Brain microvascular endothelial cell (primary cell): ENCODE measurements at regions not wholly inside any gene's neighbourhood (a gene's known extent, or its start where the extent isn't known, plus 50 kb on each side); places are given as distances from the start of the nearest gene placed in this dataset.

Experiments used
- DNase-seq: peaks from one replicate; pipeline ENCODE4 v3.0.0-alpha.2; 2020
- H3K27ac ChIP-seq: fragments of 250-450 bp; sonication (Bioruptor Pico); 2 replicates; pipeline ENCODE4 v1.5.1; 2020; ENCODE audit warnings: mild to moderate bottlenecking, moderate library complexity
- H3K27me3 ChIP-seq: fragments of 250-450 bp; sonication (Bioruptor Pico); replicated peaks from 2 replicates; pipeline ENCODE4 v1.5.1; 2020; ENCODE audit warnings: mild to moderate bottlenecking
- H3K36me3 ChIP-seq: fragments of 250-450 bp; sonication (Bioruptor Pico); replicated peaks from 2 replicates; pipeline ENCODE4 v1.5.1; 2020; ENCODE audit warnings: mild to moderate bottlenecking
- H3K4me3 ChIP-seq: 2 replicates; pipeline ENCODE4 v1.5.1; 2011; ENCODE audit warnings: low read depth, mild to moderate bottlenecking, control low read depth, low read length, moderate library complexity
- in situ Hi-C: cut with HindIII; loops from 2 replicates; pipeline ENCODE4 v1.10.0; 2017; ENCODE audit warnings: low sequenced_read_pairs, low pct_ligation_motif_present
- TF ChIP-seq, protein P1 (sequence below): IDR thresholded peaks from 2 replicates; pipeline ENCODE4 v1.5.1; 2011; ENCODE audit warnings: low read depth, mild to moderate bottlenecking, moderate library complexity, low read length, control low read depth, inconsistent platforms; ENCODE audit errors: missing control alignments

DNA sequence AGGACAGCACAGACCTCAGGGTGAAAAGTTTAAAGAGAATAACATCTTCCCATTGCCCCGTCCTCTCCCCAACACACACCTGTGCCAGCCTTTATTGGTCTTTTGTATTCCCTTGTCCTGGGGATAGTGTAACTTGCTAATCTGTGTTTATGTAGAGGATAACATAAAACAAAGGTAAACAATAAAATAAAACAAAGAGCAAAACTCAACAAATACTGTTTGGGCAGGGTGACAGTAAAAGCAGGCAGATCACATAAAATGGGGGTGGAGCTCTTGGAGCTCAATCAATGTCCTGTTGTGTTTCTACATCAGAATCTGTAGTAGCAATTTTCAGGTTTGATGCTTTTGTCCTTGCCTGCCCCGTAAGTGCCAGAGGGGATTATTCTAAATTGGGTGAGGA is 1939.7 kb downstream of the TP53TG3F start:
- TF ChIP-seq, protein P1, sequence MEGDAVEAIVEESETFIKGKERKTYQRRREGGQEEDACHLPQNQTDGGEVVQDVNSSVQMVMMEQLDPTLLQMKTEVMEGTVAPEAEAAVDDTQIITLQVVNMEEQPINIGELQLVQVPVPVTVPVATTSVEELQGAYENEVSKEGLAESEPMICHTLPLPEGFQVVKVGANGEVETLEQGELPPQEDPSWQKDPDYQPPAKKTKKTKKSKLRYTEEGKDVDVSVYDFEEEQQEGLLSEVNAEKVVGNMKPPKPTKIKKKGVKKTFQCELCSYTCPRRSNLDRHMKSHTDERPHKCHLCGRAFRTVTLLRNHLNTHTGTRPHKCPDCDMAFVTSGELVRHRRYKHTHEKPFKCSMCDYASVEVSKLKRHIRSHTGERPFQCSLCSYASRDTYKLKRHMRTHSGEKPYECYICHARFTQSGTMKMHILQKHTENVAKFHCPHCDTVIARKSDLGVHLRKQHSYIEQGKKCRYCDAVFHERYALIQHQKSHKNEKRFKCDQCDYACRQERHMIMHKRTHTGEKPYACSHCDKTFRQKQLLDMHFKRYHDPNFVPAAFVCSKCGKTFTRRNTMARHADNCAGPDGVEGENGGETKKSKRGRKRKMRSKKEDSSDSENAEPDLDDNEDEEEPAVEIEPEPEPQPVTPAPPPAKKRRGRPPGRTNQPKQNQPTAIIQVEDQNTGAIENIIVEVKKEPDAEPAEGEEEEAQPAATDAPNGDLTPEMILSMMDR, result no peak
- Histone ChIP-seq H3K27ac (no peak overlapping the region), H3K36me3 (no peaks in the 10 kb centered on the region), H3K27me3 (no peaks in the 10 kb centered on the region), H3K4me3 (no peak overlapping the region)
- DNase-seq, result no peak
- in situ Hi-C loops, result no loop called here

GRCh38 chr16:35404273-35404672 is 1944.9 kb downstream of the TP53TG3F start:
- Histone ChIP-seq H3K4me3 (no peak overlapping the region), H3K36me3 (no peaks in the 10 kb centered on the region), H3K27ac (no peak overlapping the region), H3K27me3 (no peaks in the 10 kb centered on the region)
- in situ Hi-C loops, result no loop called here
- TF ChIP-seq, protein P1, result no peak
- no peak for DNase-seq

GRCh38 chr16:35405526-35405925 is 1946.1 kb downstream of the TP53TG3F start:
- H3K4me3 ChIP-seq, result no peak overlapping the region
- H3K36me3 ChIP-seq, result no peaks in the 10 kb centered on the region
- no peak overlapping the region for H3K27ac ChIP-seq
- TF ChIP-seq, protein P1, result no peak
- in situ Hi-C loops, result no loop called here
- H3K27me3 ChIP-seq, result no peaks in the 10 kb centered on the region
- no peak for DNase-seq

GRCh38 chr16:35409503-35409902 is 1950.1 kb downstream of the TP53TG3F start:
- DNase-seq, result no peak
- no peak overlapping the region for H3K27ac ChIP-seq
- H3K4me3 ChIP-seq, result no peak overlapping the region
- TF ChIP-seq, protein P1, result no peak
- H3K27me3 ChIP-seq, result no peaks in the 10 kb centered on the region
- in situ Hi-C loops, result no loop called here
- no peaks in the 10 kb centered on the region for H3K36me3 ChIP-seq

- H3K27ac ChIP-seq, result no peak overlapping the region
- H3K4me3 ChIP-seq, result no peak overlapping the region
- in situ Hi-C loops, result no loop called here
- no peaks in the 10 kb centered on the region for H3K27me3 ChIP-seq
- DNase-seq, result no peak
- no peaks in the 10 kb centered on the region for H3K36me3 ChIP-seq
- TF ChIP-seq, protein P1, result no peak
Observed at GRCh38 chr16:35410438-35410837, 1951.0 kb downstream of the TP53TG3F start.

DNA sequence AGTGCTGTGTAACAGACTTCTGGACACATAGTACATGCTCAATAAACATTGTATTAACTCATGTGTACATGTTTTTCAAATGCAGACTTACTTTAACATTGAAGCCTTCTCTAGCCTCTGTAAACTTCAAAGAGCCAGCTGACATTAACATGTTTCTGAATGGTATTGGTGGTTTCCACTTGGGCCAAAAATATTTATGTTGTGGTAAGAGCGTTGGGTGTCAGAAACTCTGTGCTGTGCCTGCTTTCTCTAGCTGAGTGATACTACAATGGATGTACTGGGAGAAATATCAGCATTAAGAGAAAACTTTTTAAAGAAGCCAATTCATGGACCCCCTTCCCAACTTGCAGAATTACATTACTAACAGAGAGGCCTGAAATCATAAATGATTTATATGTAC is 1951.7 kb downstream of the TP53TG3F start:
- no peak for DNase-seq
- in situ Hi-C loops, result no loop called here
- H3K27me3 ChIP-seq, result no peaks in the 10 kb centered on the region
- H3K27ac ChIP-seq, result no peak overlapping the region
- no peaks in the 10 kb centered on the region for H3K36me3 ChIP-seq
- H3K4me3 ChIP-seq, result no peak overlapping the region
- TF ChIP-seq, protein P1, result no peak
